ENCODE measurements at regions not wholly inside any gene's neighbourhood (a gene's known extent, or its start where the extent isn't known, plus 50 kb on each side); places are given as distances from the start of the nearest gene placed in this dataset.

DNA sequence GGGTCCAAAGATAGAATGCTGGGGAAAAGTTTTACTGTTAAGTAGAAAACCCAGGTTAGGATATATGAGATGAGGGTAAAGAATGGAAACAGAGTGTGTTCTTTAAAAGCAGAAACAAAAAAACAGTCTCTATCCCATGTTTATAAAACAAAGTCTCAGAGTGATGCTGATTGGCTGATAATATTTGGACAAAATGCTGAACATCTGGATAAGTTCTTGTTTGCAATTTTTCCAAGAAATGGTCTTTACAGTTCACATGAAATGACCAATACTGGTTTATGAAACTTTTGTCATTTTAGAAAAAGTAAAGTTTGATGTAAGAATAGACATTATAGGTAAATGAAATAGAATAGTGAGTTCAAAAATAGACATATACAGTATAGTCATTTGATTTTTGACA is 96.2 kb upstream of the EYS start:
- Histone ChIP-seq H3K27me3 (ENCODE audit: low read depth, low read length) (no peaks in the 10 kb centered on the region), H3K9ac (ENCODE audit: low read length) (no peak overlapping the region), H3K4me3 (ENCODE audit: low read length) (no peak overlapping the region), H2AFZ (ENCODE audit: low read depth, low read length) (no peak overlapping the region), H3K4me2 (ENCODE audit: low read length) (no peak overlapping the region), H3K36me3 (replicated peaks; ENCODE audit: low read depth, low read length) (no peaks in the 10 kb centered on the region), H3K4me1 (ENCODE audit: low read length) (no peaks in the 10 kb centered on the region), H3K27ac (ENCODE audit: low read length) (no peak overlapping the region), H3K79me2 (ENCODE audit: low read length) (no peaks in the 10 kb centered on the region), H3K9me3 (ENCODE audit: insufficient read depth, low read length) (no peaks in the 10 kb centered on the region), H4K20me1 (ENCODE audit: insufficient read depth, low read length) (no peaks in the 10 kb centered on the region)
- no peak for TF ChIP-seq EZH2phosphoT487 (IDR thresholded peaks at IDR 0.05; ENCODE audit: low read depth)
- TF ChIP-seq, protein P1, sequence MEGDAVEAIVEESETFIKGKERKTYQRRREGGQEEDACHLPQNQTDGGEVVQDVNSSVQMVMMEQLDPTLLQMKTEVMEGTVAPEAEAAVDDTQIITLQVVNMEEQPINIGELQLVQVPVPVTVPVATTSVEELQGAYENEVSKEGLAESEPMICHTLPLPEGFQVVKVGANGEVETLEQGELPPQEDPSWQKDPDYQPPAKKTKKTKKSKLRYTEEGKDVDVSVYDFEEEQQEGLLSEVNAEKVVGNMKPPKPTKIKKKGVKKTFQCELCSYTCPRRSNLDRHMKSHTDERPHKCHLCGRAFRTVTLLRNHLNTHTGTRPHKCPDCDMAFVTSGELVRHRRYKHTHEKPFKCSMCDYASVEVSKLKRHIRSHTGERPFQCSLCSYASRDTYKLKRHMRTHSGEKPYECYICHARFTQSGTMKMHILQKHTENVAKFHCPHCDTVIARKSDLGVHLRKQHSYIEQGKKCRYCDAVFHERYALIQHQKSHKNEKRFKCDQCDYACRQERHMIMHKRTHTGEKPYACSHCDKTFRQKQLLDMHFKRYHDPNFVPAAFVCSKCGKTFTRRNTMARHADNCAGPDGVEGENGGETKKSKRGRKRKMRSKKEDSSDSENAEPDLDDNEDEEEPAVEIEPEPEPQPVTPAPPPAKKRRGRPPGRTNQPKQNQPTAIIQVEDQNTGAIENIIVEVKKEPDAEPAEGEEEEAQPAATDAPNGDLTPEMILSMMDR (IDR thresholded peaks at IDR 0.05; ENCODE audit: low read depth, low read length): no peak

DNA sequence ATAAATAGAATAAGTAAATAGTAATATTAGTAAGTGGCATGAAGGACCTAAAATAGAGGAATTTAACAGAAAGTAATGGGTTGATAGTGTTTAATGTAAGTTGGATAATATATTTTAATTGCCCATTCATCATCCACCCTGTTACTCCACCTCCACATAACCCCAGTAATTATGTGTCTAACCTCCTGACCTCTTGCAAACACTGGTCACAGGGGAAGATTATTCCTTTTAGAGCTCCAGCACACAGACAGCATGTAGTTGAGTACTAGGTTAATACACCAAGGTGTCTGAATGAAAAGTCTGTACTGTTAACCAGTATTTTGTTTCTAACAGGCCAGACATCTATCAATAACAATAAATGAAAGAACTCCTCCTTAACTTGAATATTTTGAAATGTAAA is 92.4 kb upstream of the EYS start:
- Histone ChIP-seq H2AFZ (ENCODE audit: low read depth, low read length) (no peak overlapping the region), H3K4me2 (ENCODE audit: low read length) (no peak overlapping the region), H3K4me3 (ENCODE audit: low read length) (no peak overlapping the region), H3K9ac (ENCODE audit: low read length) (no peak overlapping the region), H3K27me3 (ENCODE audit: low read depth, low read length) (no peaks in the 10 kb centered on the region), H4K20me1 (ENCODE audit: insufficient read depth, low read length) (no peaks in the 10 kb centered on the region), H3K9me3 (ENCODE audit: insufficient read depth, low read length) (no peaks in the 10 kb centered on the region), H3K36me3 (replicated peaks; ENCODE audit: low read depth, low read length) (no peaks in the 10 kb centered on the region), H3K4me1 (ENCODE audit: low read length) (no peaks in the 10 kb centered on the region), H3K79me2 (ENCODE audit: low read length) (no peaks in the 10 kb centered on the region), H3K27ac (ENCODE audit: low read length) (no peak overlapping the region)
- TF ChIP-seq EZH2phosphoT487 (IDR thresholded peaks at IDR 0.05; ENCODE audit: low read depth): no peak
- TF ChIP-seq, protein P1 (IDR thresholded peaks at IDR 0.05; ENCODE audit: low read depth, low read length): no peak

DNA sequence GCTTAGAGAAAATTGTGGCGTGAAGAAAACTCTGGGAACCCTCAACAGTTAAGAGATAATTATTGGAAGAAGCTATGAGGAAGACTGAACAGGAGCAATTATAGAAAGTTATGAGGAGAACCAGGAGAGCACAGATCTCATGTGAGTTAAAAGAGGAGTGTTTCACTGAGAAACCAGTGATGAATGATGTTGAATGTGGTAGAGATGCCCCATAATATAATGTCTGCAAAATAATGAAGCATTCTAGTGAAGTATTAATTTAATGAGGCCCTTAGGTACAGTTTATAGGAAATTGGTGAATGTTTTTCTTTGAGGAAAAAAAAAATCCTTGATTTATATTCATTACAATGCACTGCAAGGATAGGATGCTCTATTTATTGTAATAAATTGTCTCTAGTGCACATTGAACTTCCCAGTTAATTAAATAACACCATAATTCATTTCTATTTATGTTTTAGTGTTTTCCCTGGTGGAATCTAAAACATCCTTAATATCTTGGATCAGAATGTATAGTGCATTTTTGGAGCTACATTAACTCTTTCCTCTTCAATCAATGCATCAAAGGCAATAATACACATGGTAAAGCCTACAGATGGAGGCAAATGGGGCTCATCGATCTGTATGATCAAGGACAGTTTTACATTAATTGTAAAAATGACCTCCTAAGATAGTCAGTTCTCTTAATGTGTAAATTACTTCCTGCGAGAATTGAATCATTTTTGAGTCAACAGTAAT is 91.4 kb upstream of the EYS start:
- no peaks in the 10 kb centered on the region for H3K79me2 ChIP-seq (ENCODE audit: low read length)
- H3K27me3 ChIP-seq (ENCODE audit: low read depth, low read length): no peaks in the 10 kb centered on the region
- H4K20me1 ChIP-seq (ENCODE audit: insufficient read depth, low read length): no peaks in the 10 kb centered on the region
- no peak overlapping the region for H3K4me2 ChIP-seq (ENCODE audit: low read length)
- H3K9me3 ChIP-seq (ENCODE audit: insufficient read depth, low read length): no peaks in the 10 kb centered on the region
- H3K36me3 ChIP-seq (replicated peaks; ENCODE audit: low read depth, low read length): no peaks in the 10 kb centered on the region
- no peak overlapping the region for H2AFZ ChIP-seq (ENCODE audit: low read depth, low read length)
- no peak overlapping the region for H3K27ac ChIP-seq (ENCODE audit: low read length)
- no peak overlapping the region for H3K4me3 ChIP-seq (ENCODE audit: low read length)
- no peaks in the 10 kb centered on the region for H3K4me1 ChIP-seq (ENCODE audit: low read length)
- TF ChIP-seq, protein P1 (IDR thresholded peaks at IDR 0.05; ENCODE audit: low read depth, low read length): no peak
- TF ChIP-seq EZH2phosphoT487 (IDR thresholded peaks at IDR 0.05; ENCODE audit: low read depth): no peak
- no peak overlapping the region for H3K9ac ChIP-seq (ENCODE audit: low read length)

DNA sequence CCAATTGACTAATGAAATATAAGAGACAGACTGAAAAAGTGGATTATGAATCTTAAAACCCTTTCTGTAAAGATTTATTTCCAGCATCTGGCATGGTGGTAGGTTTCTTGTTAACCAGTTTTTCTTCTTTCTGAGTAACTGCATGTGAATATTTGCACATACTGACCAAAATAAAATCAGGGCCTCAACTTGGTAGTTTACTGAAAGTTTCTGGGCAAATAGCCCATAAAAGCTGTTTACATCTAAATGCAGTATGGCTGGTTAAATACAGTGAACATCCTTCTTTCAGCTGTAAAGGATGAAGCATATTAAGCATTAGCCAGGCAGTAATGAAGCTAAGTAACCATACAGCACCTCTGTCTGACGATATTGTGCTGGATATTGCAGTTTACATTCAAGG is 83.6 kb upstream of the EYS start:
- H3K36me3 ChIP-seq (replicated peaks; ENCODE audit: low read depth, low read length): no peaks in the 10 kb centered on the region
- TF ChIP-seq, protein P1 (IDR thresholded peaks at IDR 0.05; ENCODE audit: low read depth, low read length): no peak
- no peak for TF ChIP-seq EZH2phosphoT487 (IDR thresholded peaks at IDR 0.05; ENCODE audit: low read depth)
- no peak overlapping the region for H2AFZ ChIP-seq (ENCODE audit: low read depth, low read length)
- no peaks in the 10 kb centered on the region for H4K20me1 ChIP-seq (ENCODE audit: insufficient read depth, low read length)
- no peak overlapping the region for H3K27ac ChIP-seq (ENCODE audit: low read length)
- H3K4me1 ChIP-seq (ENCODE audit: low read length): no peaks in the 10 kb centered on the region
- no peak overlapping the region for H3K4me3 ChIP-seq (ENCODE audit: low read length)
- no peaks in the 10 kb centered on the region for H3K79me2 ChIP-seq (ENCODE audit: low read length)
- H3K4me2 ChIP-seq (ENCODE audit: low read length): no peak overlapping the region
- no peaks in the 10 kb centered on the region for H3K9me3 ChIP-seq (ENCODE audit: insufficient read depth, low read length)
- no peak overlapping the region for H3K9ac ChIP-seq (ENCODE audit: low read length)
- H3K27me3 ChIP-seq (ENCODE audit: low read depth, low read length): no peaks in the 10 kb centered on the region
